ENCODE measurements at regions not wholly inside any gene's neighbourhood (a gene's known extent, or its start where the extent isn't known, plus 50 kb on each side); places are given as distances from the start of the nearest gene placed in this dataset.

GRCh38 chr3:143910756-143911155, 60.9 kb upstream of the DIPK2A start:
- dilution Hi-C loops (cut with MboI; ENCODE audit: extremely low pct_ligation_motif_present, low sequenced_read_pairs) = no loop called here
- no peak for FAIRE-seq
- intact Hi-C loops (cut with micrococcal nuclease) = no loop called here
- Histone ChIP-seq H3K4me1 (ENCODE audit: control insufficient read depth, extremely low read depth, insufficient read depth, low read length) (no peaks in the 10 kb centered on the region), H3K9me1 (replicated peaks; ENCODE audit: control insufficient read depth, extremely low read depth, insufficient read depth, low read length) (no peaks in the 10 kb centered on the region), H3K9me3 (replicated peaks; ENCODE audit: control insufficient read depth, insufficient read depth, low read length) (no peaks in the 10 kb centered on the region), H4K20me1 (replicated peaks; ENCODE audit: control insufficient read depth, extremely low read depth, insufficient read depth, low read length) (no peaks in the 10 kb centered on the region), H3K9ac (replicated peaks; ENCODE audit: extremely low read depth, insufficient read depth, low read length) (no peak overlapping the region), H3K36me3 (ENCODE audit: control insufficient read depth in 2 of 2, extremely low read depth in 1 of 2, insufficient read depth in 2 of 2, low read length in 2 of 2) (no peaks in the 10 kb centered on the region), H2AFZ (ENCODE audit: low read depth, low read length) (no peak overlapping the region), H3K79me2 (ENCODE audit: control insufficient read depth, insufficient read depth, low read length) (no peaks in the 10 kb centered on the region), H3K27me3 (ENCODE audit: control insufficient read depth in 2 of 2, insufficient read depth in 2 of 2, low read length in 2 of 2) (no peaks in the 10 kb centered on the region), H3K4me3 (replicated peaks in 1 of 3; ENCODE audit: insufficient read depth in 1 of 3, low read depth in 1 of 3, low read length in 3 of 3) (no peak overlapping the region), H3K27ac (ENCODE audit: insufficient read depth, low read depth, low read length) (no peak overlapping the region), H3K4me2 (ENCODE audit: insufficient read depth, low read length) (no peak overlapping the region)
- POLR2A ChIA-PET = no interaction called here
- no TSS peak for BruUV-seq (replicated peaks)
- CTCF ChIA-PET = no interaction called here
- no peak for DNase-seq (ENCODE audit: low read depth, low spot score)
- TF ChIP-seq MAX (IDR thresholded peaks at IDR 0.05; ENCODE audit: insufficient read depth, insufficient read length) (no peak), JUN (IDR thresholded peaks at IDR 0.05; ENCODE audit: borderline replicate concordance, insufficient read depth, insufficient read length, low read depth) (no peak), POLR2A (IDR thresholded peaks at IDR 0.05; ENCODE audit: low read depth, low read length) (no peak), FOS (IDR thresholded peaks at IDR 0.05; ENCODE audit: borderline replicate concordance, insufficient read depth, low read length) (no peak), CTCF (IDR thresholded peaks at IDR 0.05; ENCODE audit: extremely low read depth in 1 of 2, insufficient read depth in 1 of 2, low read depth in 1 of 2, low read length in 2 of 2) (no peak), EZH2 (IDR thresholded peaks at IDR 0.05; ENCODE audit: borderline replicate concordance, low read depth, low read length, severe bottlenecking) (no peak), POLR2AphosphoS5 (IDR thresholded peaks at IDR 0.05; ENCODE audit: insufficient read depth, low read depth, low read length) (no peak), MYC (IDR thresholded peaks at IDR 0.05; ENCODE audit: low read depth, low read length) (no peak), GATA2 (IDR thresholded peaks at IDR 0.05; ENCODE audit: insufficient read depth, insufficient read length, low read depth, low read length) (no peak)

Data from endothelial cell of umbilical vein (primary cell).